GM18511 (cell line): ENCODE measurements at regions not wholly inside any gene's neighbourhood (a gene's known extent, or its start where the extent isn't known, plus 50 kb on each side); places are given as distances from the start of the nearest gene placed in this dataset.

Experiments
- ATAC-seq: cut with Tn5 transposase; IDR thresholded peaks from one replicate; pipeline ENCODE4 v1.9.1; 2021; ENCODE audit warnings: mild to moderate bottlenecking, moderate library complexity; ENCODE audit not compliant: unreplicated experiment

DNA sequence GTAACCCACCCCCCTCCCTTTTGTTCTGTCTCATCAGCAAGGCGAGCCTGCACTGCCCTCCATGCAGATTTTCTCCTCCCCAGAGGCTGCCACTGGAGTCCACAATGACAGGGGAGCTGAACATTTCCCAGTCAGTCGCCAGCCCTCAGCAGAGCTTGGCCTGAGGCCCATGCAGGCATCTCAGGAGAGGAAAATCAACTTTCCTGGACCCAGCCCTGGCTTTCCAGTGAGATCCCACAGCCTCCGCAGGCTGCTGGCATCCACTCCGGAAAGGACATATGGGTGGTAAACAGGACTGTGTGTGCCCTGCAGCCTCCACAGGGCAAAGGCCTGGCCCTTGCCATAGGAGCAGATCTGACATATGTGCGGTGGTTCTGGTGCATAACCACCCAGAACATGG lies 253.8 kb downstream of the TNS1 start:
- no peak for ATAC-seq

DNA sequence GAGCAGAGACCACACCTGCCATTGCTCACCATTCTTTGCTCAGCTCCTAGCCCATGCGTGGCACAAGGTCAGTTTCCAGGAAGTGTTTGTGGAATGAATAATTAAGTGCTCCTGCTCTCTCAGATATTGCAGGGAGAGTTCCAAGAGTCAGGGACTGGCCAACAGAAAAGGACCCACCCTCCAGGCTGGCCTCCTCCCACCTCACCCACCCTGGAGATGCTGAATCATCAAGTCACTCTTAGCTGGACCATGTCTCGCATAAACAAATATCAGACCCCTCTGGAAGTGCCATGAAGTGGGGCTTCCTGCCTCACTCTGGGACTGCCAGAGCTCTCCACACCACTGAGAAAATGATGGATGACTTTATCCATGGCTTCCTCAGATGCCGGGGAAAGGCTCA lies 256.0 kb downstream of the TNS1 start:
- no peak for ATAC-seq

DNA sequence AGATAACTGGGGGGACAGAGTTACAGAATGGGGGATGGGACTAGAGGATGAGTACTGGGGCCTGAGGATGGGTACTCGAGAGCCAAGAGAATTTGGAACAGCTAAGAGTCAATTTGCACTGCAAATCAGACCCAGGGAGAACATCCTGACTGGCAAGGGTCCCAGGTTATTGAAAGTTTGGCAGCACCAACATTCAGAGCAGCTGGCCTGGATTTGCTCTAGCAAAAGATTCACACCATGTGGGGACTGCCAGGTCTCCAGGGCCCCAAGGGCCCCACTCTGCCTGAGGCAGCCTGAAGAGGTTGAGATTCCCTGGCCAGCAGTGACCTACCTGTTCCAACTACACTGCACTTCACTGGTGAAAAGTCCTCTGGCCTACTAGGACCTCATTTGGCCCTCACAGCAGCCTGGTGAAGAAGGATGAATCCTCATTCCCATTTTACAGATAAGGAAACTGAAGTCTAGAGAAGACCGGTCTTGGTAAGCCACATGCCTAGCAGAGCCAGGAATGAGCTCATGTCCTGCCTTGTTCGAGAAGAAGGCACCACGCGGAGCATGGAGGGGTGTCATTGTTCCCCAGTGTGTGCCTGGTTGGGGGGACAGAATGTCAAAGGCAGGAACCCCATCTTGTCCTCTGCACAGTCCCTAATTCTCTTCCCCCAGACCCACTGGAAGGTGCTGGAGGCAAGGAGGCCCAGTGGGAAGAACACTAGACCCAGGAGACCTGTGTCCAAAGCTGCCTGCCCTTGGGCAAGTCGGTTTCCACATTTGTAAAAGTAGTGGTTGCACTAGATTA lies 258.6 kb downstream of the TNS1 start:
- ATAC-seq = no peak

DNA sequence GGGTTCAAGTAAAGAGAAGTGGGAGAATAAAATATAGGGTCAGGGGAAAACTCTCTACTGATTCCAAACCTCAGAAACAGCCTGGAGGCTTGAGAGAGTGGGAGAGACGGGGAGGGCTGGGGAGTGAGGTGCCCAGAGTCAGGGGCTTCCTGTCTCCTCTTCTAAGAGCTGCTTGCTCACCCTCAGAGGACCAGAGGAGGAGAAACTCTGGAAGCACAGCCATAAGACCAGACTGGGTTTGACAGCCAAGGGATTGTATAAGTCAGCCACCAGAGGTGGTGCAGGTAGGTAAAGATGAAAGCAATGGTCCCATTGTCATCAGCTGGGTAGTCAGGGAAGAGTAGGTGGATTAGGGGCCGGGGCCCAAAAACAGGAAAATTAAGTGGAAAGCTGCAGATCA lies 259.4 kb downstream of the TNS1 start:
- no peak for ATAC-seq

DNA sequence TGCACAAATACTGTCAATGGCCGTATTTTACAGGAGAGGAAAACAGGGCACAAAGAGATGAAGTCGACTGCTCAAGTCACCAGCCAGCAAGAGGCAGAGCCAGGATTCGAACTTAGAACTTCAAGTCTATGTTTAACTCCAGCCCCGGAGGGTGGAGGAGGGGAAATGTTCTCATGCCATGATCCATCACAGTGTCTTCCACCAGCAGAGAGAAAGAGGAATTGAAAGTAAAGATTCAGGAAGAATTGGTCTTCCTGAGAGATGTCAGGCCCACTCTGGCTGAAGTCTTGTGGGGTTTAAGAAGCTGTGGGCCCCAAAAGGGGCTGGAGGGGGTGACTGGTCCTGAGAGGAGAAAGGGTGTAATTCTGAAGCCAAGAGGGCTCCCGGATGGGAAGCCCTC lies 260.0 kb downstream of the TNS1 start:
- ATAC-seq = no peak

DNA sequence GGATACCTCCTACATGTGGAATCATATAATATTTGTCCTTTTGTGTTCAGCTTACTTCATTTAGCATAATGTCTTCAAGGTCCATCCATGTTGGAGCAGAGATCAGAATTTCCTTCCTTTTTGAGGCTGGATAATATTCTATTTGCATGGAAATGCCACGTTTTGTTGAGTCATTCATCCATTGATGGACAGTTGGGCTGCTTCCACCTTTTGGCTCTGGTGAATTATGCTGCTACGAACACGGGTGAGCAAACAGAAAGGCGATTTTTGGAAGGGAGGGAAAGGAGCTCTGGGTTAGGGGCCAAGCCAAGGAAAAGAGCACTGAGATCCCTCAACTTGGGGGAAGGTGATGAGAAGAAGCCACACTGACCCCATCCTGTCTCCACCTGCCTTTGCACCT lies 260.5 kb downstream of the TNS1 start:
- ATAC-seq = no peak

DNA sequence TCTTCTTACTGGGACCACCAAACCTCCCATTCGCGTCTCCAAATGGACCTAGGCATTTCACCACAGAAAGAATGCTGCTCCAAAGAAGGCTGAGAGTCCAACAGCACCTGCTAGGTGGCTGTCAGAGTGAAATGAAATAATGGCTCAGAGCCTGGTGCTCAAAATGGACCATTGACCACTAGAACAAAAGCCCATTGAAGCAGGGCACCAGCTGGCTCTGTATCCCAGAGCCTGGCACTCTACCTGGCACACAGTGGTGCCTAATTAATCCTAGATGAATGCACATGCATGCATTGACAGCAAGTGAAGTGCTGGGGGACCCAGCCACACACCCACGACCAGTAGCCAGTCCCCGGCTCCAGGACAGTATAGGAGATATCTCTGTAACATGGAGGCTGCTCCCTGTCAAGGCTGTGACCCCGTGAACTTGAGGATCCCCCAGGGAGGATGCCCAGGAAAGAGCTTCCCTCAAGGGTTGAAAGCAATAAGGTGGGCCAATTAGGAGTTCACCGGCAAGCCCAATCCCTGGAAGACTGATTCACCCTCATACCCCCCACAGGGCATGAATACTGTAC lies 261.3 kb downstream of the TNS1 start:
- no peak for ATAC-seq

DNA sequence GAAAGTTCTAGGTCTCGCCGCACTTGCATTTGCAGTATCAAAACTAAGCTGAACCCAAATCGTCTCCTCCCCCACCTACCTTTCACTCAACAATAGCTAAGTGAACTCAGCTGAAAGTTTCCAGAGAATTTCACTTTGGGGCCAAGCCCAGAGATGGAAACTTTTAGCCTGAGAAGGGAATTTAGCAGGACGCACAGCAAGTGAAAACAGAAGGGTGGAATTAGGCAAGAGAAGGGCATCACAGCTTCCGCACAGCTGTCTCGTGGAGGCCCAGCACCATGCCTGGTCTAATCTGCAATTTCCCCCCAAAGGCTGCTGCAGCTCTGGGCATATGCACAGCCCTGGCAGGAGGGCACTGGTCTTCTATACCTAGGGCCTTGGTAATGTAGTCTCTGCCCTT lies 262.0 kb downstream of the TNS1 start:
- ATAC-seq = no peak

DNA sequence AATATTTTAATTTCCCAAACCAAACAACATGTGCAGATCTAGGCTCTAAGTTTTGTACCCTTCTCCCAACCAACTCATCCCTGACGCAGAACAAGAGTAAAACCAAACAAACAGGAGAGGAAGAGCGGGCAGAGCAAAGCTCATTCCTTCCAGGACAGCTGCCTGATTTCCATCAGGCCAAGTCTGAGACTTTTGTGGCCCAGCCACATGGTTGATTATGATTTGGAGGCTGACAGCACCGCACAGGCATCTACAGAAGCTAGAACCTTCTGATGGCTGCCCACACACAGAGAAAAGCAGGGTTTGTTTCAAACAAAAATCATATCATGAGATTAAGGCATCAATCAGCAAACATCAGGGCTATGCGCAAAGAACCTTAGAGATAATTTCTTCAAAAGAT lies 262.6 kb downstream of the TNS1 start:
- ATAC-seq = no peak

DNA sequence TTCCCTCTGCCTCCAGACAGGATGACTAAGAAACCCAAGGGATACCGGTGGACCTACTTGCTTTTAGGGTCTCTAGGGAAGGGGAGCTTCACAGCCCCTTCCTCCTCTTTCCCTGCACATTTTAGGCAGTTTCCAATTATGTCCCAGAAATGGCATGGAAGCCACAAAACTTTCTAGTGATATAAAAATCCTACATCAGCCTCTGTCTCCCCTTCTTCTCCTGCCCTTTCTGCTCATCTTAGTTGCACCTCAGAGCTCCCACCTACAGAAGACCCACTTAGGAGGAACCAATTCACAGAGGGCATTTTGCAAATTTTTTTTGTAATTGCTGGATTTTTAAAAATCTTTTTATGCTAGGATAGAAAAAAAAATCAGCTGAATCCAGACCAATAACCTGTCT lies 263.1 kb downstream of the TNS1 start:
- no peak for ATAC-seq

DNA sequence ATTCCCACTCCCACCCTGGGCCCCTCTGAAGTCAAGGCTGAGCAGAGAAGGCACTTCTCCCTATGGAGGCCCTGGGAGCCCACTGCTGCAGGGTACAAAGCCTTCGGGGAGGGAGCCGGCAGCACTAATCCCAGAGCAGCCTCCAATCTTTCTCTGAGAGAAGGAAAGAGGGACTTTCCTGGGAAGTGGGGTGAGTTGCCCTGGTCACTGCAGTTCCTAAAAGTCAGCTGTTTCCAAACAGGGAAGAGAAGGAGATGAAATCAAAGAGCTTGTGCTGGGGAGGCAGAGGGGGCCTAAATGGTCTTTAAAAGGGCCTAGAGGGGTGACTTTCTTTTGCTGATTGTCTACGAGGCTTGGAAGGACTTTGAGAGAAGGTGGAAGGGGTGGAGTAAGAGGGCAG lies 264.7 kb downstream of the TNS1 start:
- ATAC-seq = no peak

DNA sequence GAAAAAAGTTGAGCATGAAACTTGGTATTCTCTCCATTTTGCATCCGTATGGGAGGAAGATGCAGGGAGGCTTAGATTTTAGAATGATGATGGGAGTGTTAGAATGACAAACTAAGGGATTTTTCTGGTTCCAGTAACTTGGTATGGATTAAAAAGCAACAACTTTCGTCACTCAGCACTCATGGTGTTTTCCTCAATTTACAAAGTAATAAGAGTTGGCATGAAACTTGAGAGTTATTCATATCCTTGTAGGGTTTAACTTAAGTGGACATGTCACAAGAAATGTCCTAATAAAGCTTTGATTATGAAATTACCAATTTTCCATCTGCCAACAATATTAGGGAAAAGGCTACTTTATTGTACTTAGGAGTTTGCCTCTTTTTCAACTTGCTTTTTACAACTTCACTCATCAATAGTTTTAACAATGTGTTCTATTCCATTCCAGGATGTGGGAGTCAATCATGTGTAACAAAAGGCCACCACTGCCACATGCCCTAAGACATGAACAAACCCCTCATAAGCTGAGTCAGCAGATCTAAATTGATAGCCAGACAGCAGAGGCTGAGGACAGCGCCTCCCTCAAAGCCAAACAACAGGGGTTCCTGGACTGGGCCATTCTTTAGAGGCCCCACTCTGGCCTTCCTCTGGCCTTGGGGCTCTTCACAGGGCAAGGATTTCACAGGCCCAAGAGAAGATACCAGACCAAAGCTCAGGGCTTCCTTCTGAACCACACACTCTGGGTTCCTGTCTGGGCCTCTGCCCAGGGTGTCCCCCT lies 265.8 kb downstream of the TNS1 start:
- ATAC-seq = no peak

DNA sequence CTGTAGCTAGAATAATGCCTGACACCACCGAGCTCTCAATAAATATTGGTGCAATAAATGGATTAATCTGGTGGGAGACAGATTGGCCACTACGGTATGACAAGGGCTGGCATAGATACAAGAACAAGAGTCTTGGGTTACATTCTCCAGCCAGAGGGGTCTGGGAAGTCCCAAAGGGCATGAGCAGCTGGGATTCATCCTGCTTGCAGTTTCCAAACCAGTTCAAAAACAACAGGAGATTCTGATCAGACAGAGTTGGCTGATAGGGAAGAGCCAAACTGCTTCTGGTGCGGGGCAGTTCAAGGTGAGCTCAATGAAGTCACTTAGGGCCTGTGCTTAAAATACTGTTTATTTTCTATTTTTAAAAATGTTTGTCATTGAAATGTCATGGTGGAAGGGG lies 266.9 kb downstream of the TNS1 start:
- ATAC-seq = no peak

DNA sequence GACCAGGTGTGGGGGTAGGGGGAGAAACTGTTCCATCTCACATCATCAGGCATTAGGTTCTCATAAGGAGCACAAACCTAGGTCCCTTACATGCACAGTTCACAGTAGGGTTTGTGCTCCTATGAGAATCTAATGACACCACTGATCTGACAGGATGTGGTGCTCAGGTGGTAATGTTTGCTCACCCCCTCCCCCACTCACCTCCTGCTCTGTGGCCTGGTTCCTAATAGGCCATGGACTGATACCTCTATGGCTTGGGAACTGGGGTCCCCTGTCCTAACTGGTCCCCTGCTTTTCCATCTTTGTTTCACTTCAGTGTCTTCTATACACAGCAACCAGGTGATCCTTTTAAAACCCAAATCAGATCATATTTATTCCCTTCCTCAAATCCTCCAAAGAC lies 267.8 kb downstream of the TNS1 start:
- ATAC-seq = no peak

DNA sequence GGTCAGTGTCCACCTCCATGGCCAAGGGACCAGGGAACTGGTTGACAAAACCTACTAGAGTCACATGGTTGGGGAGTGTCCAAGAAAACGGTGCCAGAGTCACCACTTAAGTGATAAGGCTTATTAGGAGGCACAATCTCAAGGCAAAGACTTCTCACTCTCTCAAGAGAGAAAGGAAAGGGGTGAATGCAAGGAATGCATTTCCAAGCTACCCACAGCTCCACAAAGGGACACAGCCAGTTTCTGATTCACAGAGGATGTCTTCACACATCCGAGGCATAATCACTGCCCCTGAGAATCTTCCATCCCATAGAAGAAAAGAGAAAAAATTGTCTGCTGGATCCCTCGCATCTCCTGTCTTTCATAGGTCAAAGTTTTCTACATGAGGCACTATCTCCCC lies 269.3 kb downstream of the TNS1 start:
- no peak for ATAC-seq

DNA sequence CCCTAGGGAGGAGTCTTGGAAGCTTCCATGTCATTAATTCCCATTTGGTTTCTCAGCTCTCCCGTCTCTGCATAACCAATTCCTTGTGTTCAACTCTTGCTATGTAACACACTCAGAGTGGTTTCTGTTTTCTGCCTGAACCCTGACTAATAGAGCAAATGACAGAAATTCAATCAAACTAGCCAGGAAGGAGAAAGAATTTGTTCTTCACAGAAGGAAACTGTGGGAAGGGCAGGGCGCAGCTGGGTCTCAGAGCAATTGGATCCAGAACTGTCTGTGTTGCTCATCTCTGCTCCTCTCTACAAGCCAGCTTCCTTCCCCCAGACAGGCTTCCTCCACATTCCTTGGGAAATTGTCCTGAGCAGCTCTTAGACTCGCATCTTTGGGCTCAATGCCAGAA lies 269.8 kb downstream of the TNS1 start:
- ATAC-seq = no peak

DNA sequence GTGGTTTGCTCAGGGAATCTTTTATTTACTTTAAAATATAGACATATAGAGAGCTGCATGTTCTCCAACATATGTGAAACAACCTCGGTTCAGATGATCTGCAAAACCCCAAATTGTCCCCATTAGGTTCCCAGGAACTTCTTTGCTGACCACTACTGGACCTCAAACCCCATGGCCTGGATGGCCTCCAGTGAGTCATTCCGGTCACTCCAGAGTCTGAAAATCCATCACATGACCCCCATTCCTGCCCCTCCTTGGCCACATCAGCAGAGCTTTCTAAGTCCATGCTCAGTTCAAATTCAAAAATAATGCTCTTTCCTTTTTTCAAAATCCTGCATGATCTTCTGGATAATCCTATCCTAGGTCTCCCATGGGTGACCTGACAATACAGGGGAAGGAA lies 271.0 kb downstream of the TNS1 start:
- ATAC-seq = no peak

DNA sequence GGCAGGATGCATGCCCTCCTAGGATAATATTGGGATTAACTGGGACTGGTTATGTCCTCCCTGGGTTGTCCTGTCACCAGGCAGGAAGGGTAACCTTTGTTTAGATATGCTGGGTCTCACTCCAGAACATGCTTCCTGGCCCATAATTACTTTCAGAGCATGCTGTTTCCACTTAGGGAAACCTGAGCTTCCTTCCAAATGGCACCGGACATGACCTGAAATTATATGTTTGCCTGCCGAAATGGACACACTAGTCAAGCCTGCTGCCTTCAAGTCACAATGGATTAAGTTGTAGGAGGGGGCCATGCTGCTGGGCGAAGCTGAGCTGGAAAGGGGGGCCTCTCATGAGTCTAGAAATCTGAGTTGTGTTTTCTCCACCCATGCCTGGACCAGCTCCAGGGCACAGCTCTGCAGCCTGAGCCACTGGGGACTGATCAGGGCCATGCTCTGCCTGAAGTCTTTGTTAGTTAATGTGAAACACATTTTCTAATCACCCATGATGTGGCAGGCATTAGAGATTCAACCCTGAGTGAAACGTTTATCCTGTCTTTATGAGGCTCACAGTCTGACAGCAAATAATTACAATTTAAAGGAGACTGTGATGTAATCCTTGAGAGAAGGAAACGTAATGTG lies 273.3 kb downstream of the TNS1 start:
- ATAC-seq = no peak

DNA sequence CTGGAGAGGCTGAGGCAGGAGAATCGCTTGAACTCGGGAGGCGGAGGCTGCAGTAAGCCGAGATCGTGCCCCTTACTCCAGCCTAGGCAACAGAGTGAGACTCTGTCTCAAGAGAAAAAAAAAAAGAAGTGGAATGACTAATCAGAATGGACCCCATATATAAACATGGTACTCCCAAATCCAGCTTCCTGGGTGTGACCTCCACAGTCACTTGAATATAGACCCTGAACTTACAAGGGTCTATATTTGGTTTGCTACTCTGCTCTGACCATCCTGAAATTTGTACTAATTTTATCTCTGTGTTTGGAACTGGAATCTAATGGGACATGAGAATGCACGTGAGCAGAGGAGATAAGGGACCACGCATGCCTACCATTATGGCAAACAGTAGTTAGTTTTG lies 275.0 kb downstream of the TNS1 start:
- no peak for ATAC-seq

DNA sequence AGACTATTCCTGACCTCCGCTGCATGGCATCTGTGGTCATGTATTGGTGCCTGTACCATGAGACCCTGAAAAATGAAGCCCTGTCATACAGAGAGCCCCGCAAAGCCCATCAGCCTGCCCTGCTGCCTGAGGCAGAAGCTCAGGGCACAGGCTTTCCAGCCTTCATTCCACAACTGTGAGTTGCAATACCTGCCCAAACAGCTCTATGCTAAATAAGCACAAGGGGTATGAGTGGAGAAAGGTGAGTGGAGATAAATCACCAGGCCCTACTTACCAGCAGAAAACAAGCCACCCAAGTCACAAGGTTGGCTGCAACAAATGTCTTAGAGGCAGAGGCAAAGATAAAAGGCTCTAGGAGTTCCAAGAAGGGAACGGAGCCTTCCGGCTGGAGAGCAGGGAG lies 277.4 kb downstream of the TNS1 start:
- no peak for ATAC-seq

DNA sequence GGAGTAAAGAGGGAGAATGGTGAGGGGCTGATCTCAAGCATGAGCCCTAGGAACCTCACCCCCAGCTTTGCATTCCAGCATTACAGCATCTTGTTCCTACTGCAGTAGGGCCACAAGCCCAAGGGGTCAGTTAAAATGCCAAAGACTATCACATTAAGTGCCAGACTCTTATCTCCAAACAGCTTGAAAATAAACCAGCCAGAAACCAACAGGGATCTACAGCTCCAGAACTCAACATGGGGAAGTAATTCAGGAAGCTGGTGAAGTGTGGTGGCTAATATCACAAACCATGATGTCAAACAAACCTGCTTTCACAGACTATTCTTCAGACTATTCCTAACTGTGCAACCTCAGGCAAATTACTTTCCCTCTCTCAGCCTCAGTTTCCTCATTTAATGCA lies 278.3 kb downstream of the TNS1 start:
- ATAC-seq = no peak

DNA sequence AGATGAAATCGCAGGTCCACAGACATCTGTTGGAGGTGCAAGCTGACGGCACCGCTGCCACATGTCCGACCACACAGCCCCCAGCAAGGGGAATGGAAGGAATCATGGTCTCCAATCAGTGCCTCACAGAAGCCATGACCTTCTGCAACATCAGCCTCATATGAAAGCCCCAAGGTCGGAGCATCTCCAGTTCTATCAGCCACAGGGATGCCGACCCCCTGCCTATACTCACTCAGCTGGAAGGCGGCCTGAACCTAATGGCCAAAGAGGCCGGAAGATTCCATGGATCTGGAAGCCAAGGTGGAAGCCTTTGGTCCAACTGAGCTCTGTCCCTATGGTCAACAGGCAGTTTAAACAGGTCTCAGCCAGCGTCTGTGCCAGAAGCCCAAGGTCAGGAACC lies 278.8 kb downstream of the TNS1 start:
- ATAC-seq = no peak
